ENCODE measurements at regions not wholly inside any gene's neighbourhood (a gene's known extent, or its start where the extent isn't known, plus 50 kb on each side); places are given as distances from the start of the nearest gene placed in this dataset.

DNA sequence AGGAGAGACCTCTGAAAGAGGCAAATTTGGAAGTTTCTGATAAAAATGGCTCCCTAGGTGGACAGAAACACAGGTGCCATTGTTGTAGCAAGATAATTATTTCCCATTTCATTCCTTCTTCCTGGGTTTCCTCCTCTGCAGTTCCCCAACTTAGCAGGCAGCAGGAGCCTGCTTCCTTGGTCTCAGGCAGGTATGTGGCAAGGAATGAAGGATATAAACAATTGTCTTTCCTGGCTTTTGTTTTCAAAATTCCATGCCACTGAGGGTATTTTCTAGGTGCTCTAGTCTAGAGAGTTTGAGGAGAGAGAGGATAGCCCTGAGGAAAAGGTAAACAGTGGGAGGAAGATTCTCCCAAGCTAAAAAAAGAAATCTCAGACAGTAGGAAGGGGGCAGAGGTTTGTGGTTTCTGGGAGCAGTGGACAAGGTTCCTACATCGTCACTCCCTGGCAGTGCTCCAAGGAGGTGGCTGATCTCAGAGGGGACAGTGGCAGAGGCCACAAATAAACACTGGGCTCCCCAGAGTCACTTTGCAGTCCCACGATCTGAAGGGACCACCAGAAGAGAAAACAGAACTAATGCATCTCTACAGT lies 82.6 kb upstream of the IGF1 start:
- no peak for DNase-seq (ENCODE audit: extremely low spot score)
- POLR2A ChIA-PET = no interaction called here
- CTCF ChIA-PET = no interaction called here
- no peak for TF ChIP-seq LEF1 (IDR thresholded peaks at IDR 0.05; ENCODE audit: borderline replicate concordance)
- TF ChIP-seq BHLHE40 (IDR thresholded peaks at IDR 0.05; ENCODE audit: borderline replicate concordance) = no peak
- TF ChIP-seq TARDBP (IDR thresholded peaks at IDR 0.05) = no peak
- TF ChIP-seq SUZ12 (IDR thresholded peaks at IDR 0.05) = no peak
- TF ChIP-seq FOXM1 (IDR thresholded peaks at IDR 0.05; ENCODE audit: borderline replicate concordance) = no peak
- no peak for TF ChIP-seq HDGF (IDR thresholded peaks at IDR 0.05; ENCODE audit: borderline replicate concordance)
- TF ChIP-seq NFRKB (IDR thresholded peaks at IDR 0.05) = no peak
- no peak for TF ChIP-seq ELF4 (IDR thresholded peaks at IDR 0.05)

DNA sequence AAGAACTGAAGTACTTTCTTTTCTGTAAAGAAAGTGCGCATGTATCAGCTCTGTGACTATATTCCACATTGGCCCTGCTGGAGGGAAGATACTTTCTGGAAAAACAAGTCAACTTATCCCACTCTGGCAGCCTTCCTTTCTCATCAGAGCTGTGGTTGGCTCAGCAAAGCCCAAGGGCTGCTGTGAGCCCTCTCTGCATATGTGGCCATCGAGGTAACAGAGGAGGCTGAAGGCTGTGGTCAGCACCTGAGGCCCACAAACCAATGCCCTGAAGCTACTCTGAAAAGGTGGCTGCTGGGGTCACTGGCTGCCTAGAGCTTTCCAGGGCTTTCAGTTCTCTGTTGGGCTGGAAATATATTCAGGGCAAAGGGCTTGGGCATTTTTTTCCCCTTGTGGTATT lies 70.8 kb upstream of the IGF1 start:
- no peak for DNase-seq (ENCODE audit: extremely low spot score)
- TF ChIP-seq HDGF (IDR thresholded peaks at IDR 0.05; ENCODE audit: borderline replicate concordance) (no peak), SUZ12 (IDR thresholded peaks at IDR 0.05) (no peak), ZNF384 (IDR thresholded peaks at IDR 0.05) (no peak), NFRKB (IDR thresholded peaks at IDR 0.05) (no peak), FOXM1 (IDR thresholded peaks at IDR 0.05; ENCODE audit: borderline replicate concordance) (no peak), TARDBP (IDR thresholded peaks at IDR 0.05) (no peak), SP1 (IDR thresholded peaks at IDR 0.05) (no peak), BHLHE40 (IDR thresholded peaks at IDR 0.05; ENCODE audit: borderline replicate concordance) (no peak)
- CTCF ChIA-PET = no interaction called here
- POLR2A ChIA-PET = interaction anchor here (0.5 kb wide), 1 partner anchor 525 kb away, joined by 3 read pairs; no protein-coding TSS in a partner anchor

DNA sequence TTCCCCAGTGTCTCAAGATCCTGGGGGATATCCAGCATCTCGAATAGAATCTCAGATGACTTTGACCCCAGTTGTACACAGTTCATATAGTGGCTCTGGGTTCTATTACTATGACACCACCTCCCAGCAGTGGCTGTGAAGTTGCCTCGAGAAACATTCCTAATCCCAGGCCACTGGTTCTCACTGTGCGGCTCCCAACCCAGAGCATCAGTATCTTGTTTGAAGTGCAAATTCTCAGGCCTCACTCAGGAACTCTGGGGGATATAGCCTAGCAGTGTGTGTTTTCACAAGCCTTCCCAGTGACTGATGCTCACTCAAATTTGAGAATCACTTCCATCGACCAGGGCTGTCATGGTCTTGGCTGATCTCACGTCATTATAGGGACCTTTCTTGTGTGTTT lies 69.3 kb upstream of the IGF1 start:
- DNase-seq (ENCODE audit: extremely low spot score) = no peak
- CTCF ChIA-PET = no interaction called here
- TF ChIP-seq TARDBP (IDR thresholded peaks at IDR 0.05) = no peak
- TF ChIP-seq BHLHE40 (IDR thresholded peaks at IDR 0.05; ENCODE audit: borderline replicate concordance) = no peak
- POLR2A ChIA-PET = no interaction called here

DNA sequence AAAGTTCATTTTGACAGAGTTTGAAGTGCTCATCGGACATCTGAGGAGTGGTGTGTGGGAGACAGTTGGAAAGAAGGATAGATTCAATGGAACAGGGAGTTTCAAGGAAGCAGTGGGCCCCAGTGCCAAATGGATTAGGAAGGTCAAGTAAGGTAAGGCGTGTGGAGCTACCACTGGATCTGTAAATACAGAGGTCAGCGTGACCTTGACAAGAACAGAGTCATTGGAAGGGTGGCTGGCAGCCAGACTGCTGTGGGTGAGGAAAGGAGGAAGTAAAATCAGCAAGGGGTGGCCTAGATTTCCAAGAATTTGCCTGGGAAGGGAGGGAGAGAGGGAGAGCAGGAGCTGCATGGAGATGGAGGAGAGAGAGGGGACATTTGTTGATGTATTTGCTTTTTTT lies 68.2 kb upstream of the IGF1 start:
- POLR2A ChIA-PET = no interaction called here
- TF ChIP-seq ZNF384 (IDR thresholded peaks at IDR 0.05) (no peak), BHLHE40 (IDR thresholded peaks at IDR 0.05; ENCODE audit: borderline replicate concordance) (no peak), SUZ12 (IDR thresholded peaks at IDR 0.05) (no peak), SP1 (IDR thresholded peaks at IDR 0.05) (no peak), FOXM1 (IDR thresholded peaks at IDR 0.05; ENCODE audit: borderline replicate concordance) (no peak), LEF1 (IDR thresholded peaks at IDR 0.05; ENCODE audit: borderline replicate concordance) (no peak), ELF4 (IDR thresholded peaks at IDR 0.05) (no peak), FOXA1 (IDR thresholded peaks at IDR 0.05) (no peak), TARDBP (IDR thresholded peaks at IDR 0.05) (no peak), FOXK2 (IDR thresholded peaks at IDR 0.05) (no peak), L3MBTL2 (conservative IDR thresholded peaks at IDR 0.05) (no peak), NFRKB (IDR thresholded peaks at IDR 0.05) (no peak), HDGF (IDR thresholded peaks at IDR 0.05; ENCODE audit: borderline replicate concordance) (no peak)
- TF ChIP-seq, protein P1, sequence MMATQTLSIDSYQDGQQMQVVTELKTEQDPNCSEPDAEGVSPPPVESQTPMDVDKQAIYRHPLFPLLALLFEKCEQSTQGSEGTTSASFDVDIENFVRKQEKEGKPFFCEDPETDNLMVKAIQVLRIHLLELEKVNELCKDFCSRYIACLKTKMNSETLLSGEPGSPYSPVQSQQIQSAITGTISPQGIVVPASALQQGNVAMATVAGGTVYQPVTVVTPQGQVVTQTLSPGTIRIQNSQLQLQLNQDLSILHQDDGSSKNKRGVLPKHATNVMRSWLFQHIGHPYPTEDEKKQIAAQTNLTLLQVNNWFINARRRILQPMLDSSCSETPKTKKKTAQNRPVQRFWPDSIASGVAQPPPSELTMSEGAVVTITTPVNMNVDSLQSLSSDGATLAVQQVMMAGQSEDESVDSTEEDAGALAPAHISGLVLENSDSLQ (IDR thresholded peaks at IDR 0.05) = no peak
- CTCF ChIA-PET = no interaction called here
- no peak for DNase-seq (ENCODE audit: extremely low spot score)

DNA sequence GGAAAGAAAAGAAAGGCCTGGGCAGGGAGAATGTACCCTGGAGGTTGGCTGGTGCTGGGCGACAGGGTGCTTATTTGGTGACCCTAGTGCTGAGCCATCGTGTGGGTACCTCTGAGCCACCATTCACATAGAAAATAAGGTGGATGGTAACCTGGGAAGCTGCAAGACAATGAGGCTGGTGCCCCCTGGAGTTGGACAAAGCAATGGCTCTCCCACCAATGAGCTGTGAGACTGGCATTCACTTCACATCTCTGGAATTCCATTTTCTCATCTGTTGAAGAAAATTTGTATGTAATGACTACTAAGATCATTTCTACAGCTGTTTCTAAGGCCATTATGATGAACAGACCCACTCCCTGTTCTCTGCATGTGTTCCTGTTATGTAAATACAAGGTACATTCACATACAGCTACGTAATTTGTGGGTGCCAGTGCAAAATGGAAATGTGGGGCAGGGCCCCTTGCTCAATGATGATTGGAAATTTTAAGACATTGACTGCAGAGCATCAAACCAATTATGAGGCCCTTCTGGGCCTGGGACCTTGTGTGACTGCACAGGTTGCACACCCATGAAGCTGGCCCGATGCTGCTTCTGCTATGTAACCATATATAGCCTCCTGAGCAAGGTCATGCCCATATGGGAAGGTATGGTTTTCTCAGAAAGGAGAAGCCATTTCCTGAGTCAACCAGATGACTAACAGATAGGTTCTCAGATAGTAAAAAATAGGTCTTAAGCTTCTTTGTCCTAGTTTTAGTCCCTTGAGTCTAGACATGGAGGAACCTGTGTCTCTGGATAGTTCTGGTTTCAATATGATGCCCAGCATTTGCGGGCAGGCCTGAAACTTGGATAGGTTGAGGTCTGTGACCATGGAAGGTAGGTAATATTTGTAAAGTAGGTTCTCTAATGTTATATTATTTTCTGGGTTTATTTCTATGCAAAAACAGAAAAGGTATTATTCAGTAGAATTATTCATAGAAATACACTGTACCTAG lies 63.4 kb upstream of the IGF1 start:
- TF ChIP-seq LEF1 (IDR thresholded peaks at IDR 0.05; ENCODE audit: borderline replicate concordance) (no peak), CTBP1 (IDR thresholded peaks at IDR 0.05; ENCODE audit: borderline replicate concordance) (no peak), FOXM1 (IDR thresholded peaks at IDR 0.05; ENCODE audit: borderline replicate concordance) (no peak), FOXK2 (IDR thresholded peaks at IDR 0.05) (no peak), ELF4 (IDR thresholded peaks at IDR 0.05) (no peak), SP1 (IDR thresholded peaks at IDR 0.05) (no peak), SUZ12 (IDR thresholded peaks at IDR 0.05) (no peak), L3MBTL2 (conservative IDR thresholded peaks at IDR 0.05) (no peak)
- ChIA-PET POLR2A (no interaction called here), CTCF (interaction anchor here (0.8 kb wide), 1 partner anchor 359 kb away, joined by 3 read pairs; no protein-coding TSS in a partner anchor)
- no peak for DNase-seq (ENCODE audit: extremely low spot score)

DNA sequence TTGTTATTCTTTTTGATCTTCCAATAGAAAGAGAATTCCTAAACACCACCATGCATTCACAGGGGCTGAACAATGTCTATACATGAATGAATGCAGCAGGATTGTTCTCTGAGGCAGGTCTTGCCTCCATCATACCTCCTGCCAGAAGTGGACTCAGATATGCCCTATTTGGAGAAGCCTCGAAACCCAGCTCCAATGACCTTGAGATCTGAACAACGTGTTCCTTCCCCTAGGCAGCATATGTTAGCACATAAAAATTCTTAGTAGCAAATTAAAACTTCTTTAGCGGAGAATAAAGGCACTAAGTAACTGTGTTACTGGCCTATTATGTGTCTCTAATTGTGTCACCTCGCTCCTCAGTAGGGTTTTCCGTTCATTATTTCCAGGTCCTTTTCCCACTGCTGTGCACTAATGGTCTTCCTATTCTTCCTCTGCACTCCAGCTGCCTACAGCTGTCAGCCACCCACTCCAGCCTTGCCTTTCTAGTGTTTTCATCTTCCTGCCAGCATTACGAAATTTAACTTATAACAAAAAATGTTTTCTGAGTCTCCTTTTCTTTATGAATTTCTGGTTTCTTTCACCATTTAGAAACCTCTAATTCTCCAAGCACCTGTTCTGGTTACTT lies 62.6 kb upstream of the IGF1 start:
- no peak for DNase-seq (ENCODE audit: extremely low spot score)
- POLR2A ChIA-PET = no interaction called here
- TF ChIP-seq LEF1 (IDR thresholded peaks at IDR 0.05; ENCODE audit: borderline replicate concordance) = no peak
- no peak for TF ChIP-seq L3MBTL2 (conservative IDR thresholded peaks at IDR 0.05)
- no peak for TF ChIP-seq HDGF (IDR thresholded peaks at IDR 0.05; ENCODE audit: borderline replicate concordance)
- TF ChIP-seq, protein P1 (IDR thresholded peaks at IDR 0.05) = no peak
- TF ChIP-seq TARDBP (IDR thresholded peaks at IDR 0.05) = no peak
- no peak for TF ChIP-seq FOXK2 (IDR thresholded peaks at IDR 0.05)
- TF ChIP-seq NFRKB (IDR thresholded peaks at IDR 0.05) = no peak
- no peak for TF ChIP-seq FOXA1 (IDR thresholded peaks at IDR 0.05)
- TF ChIP-seq ZNF384 (IDR thresholded peaks at IDR 0.05) = no peak
- TF ChIP-seq SUZ12 (IDR thresholded peaks at IDR 0.05) = no peak
- TF ChIP-seq SP1 (IDR thresholded peaks at IDR 0.05) = no peak
- no peak for TF ChIP-seq BHLHE40 (IDR thresholded peaks at IDR 0.05; ENCODE audit: borderline replicate concordance)
- TF ChIP-seq CTBP1 (IDR thresholded peaks at IDR 0.05; ENCODE audit: borderline replicate concordance) = no peak
- TF ChIP-seq ELF4 (IDR thresholded peaks at IDR 0.05) = no peak
- no peak for TF ChIP-seq FOXM1 (IDR thresholded peaks at IDR 0.05; ENCODE audit: borderline replicate concordance)
- no peak for TF ChIP-seq ARNT (IDR thresholded peaks at IDR 0.05)
- CTCF ChIA-PET = no interaction called here
